ENCODE measurements at regions not wholly inside any gene's neighbourhood (a gene's known extent, or its start where the extent isn't known, plus 50 kb on each side); places are given as distances from the start of the nearest gene placed in this dataset.

- no peak for TF ChIP-seq POLR2A (IDR thresholded peaks at IDR 0.05)
- no peak for TF ChIP-seq CTCF (IDR thresholded peaks at IDR 0.05)
These were observed 361.2 kb downstream of the TMEM135 start for GRCh38 chr11:87398931-87399330.

All from ovary (tissue), 3 donors.